Mucosa of rectum (tissue), 2 donors: ENCODE measurements at regions not wholly inside any gene's neighbourhood (a gene's known extent, or its start where the extent isn't known, plus 50 kb on each side); places are given as distances from the start of the nearest gene placed in this dataset.

Experiments used
- H3K27ac ChIP-seq, 2 donors: one replicate each; pipeline ENCODE4 v1.7.0; 2013; ENCODE audit warnings: inconsistent platforms in 2 of 2, low read depth in 2 of 2, low read length in 2 of 2
- H3K27me3 ChIP-seq, 2 donors: one replicate each; pipeline ENCODE4 v1.7.0; 2013; ENCODE audit warnings: low read length in 2 of 2; ENCODE audit not compliant: control insufficient read depth in 2 of 2, insufficient read depth in 2 of 2
- H3K36me3 ChIP-seq, 2 donors: one replicate each; pipeline ENCODE4 v1.7.0; 2013; ENCODE audit warnings: low read length in 2 of 2; ENCODE audit not compliant: control insufficient read depth in 2 of 2, insufficient read depth in 2 of 2
- H3K4me1 ChIP-seq, 2 donors: one replicate each; pipeline ENCODE4 v1.7.0; 2013; ENCODE audit warnings: low read length in 2 of 2, mild to moderate bottlenecking in 1 of 2; ENCODE audit not compliant: control insufficient read depth in 2 of 2, insufficient read depth in 2 of 2
- H3K4me3 ChIP-seq, 2 donors: one replicate each; pipeline ENCODE4 v1.7.0; 2013; ENCODE audit warnings: low read length in 2 of 2
- H3K9ac ChIP-seq, 2 donors: one replicate each; pipeline ENCODE4 v1.7.0; 2013; ENCODE audit warnings: low read length in 2 of 2, low read depth in 1 of 2, mild to moderate bottlenecking in 1 of 2
- H3K9me3 ChIP-seq, 2 donors: one replicate each; pipeline ENCODE4 v1.7.0; 2013; ENCODE audit warnings: low read length in 2 of 2; ENCODE audit not compliant: control insufficient read depth in 2 of 2
- donor health status: healthy.
- donor health status: Normal muscosa, but diverticular disease.

DNA sequence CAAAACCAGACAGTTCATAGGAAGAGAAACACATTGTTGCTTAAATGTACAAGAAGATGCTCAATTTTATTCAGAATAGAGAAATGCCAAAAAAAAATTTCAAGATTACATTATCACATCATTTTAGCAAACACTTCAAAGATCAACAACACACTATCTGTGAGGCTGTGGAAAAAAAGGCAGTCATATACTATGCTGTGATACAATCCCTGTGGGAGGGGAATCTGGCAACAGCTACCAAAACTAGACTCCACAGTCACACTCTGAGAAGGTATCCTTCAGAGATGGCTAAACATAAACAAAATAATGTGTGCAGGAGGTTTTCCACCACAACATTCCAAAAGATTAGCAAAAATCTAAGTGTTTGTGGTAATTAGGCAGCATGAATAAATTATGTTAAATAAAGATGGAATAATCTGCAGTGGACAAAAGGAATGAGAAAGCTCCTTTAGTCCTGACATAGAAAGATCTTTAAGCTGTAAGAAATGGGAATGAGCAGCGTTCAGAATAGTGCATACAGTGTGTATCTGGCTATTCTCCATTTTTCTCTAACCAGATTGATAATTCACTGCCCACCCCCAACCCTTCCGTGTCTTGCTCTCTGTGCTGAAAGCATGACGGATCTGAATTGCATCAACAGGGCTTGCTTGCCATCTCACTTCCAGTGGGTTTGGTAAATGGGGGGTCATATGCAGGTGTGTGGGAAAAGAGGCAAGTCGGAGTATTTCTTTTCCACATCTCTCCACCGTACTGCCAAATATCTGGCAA, 329.6 kb downstream of the MBD2 start:
- Histone ChIP-seq H3K9me3 (no peaks in the 10 kb centered on the region), H3K27me3 (no peaks in the 10 kb centered on the region), H3K36me3 (no peaks in the 10 kb centered on the region), H3K27ac (no peak overlapping the region), H3K4me3 (no peak overlapping the region), H3K4me1 (no peaks in the 10 kb centered on the region), H3K9ac (no peak overlapping the region)

DNA sequence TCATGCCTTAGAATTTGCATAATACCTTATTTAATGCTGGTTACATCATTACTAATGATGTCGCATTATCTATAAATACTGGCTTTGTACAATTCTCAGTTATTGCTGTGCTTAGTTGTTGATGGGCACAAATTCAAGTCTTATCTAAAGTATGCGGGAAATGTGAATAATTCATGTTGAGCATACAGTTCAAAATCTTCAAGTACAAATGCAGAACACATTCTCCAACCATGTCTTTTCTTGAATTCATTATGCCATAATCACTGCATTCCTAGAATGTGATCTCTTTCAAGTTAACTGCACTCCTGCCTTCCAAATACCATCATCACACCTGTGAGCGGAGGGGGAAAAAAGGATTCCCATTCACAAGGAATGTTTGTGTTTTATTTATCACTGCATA, 337.0 kb downstream of the MBD2 start:
- H3K27me3 ChIP-seq: no peaks in the 10 kb centered on the region
- H3K4me1 ChIP-seq: no peaks in the 10 kb centered on the region
- H3K9me3 ChIP-seq: no peaks in the 10 kb centered on the region
- H3K9ac ChIP-seq: no peak overlapping the region
- H3K36me3 ChIP-seq: no peaks in the 10 kb centered on the region
- no peak overlapping the region for H3K27ac ChIP-seq
- no peak overlapping the region for H3K4me3 ChIP-seq

DNA sequence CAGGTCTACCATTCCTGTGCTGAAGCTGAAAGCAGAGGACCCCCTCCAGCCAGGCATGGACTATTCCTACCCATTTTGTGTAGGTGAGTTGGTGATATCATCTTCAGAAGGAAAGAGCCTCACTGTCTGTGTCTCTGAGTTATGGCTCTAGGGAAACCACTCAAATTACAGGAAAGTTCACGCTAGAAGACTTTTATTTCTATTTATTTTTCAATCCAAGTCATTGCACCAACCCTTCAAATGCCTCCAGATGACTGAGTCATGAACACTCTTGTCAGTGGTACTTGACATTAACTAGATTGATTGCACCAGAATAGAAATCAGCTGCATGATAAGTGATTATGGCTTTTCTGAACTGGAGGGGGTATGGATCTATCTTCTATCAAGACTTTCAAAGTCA, 338.4 kb downstream of the MBD2 start:
- Histone ChIP-seq H3K36me3 (no peaks in the 10 kb centered on the region), H3K4me3 (no peak overlapping the region), H3K4me1 (no peaks in the 10 kb centered on the region), H3K9ac (no peak overlapping the region), H3K27me3 (no peaks in the 10 kb centered on the region), H3K27ac (no peak overlapping the region), H3K9me3 (no peaks in the 10 kb centered on the region)

DNA sequence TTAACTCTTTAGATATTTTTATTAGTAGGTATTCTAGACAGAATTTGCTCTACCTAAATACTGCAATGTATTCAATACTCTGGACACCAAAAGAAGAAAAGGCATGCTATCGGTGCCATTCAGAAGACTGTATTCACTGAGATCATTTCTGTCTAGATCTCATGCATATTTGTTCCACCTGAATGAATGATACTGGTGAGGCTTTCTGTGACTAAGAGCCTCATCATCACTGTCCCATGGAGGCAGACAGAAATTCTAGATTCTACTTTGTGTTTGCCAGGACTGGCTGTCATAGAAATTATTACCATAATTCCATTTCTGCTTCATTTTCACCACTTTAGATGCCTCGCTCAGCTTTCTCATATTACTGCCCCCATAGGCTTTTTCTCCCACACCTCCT, 340.7 kb downstream of the MBD2 start:
- H3K4me1 ChIP-seq: no peaks in the 10 kb centered on the region
- no peaks in the 10 kb centered on the region for H3K36me3 ChIP-seq
- no peak overlapping the region for H3K27ac ChIP-seq
- H3K4me3 ChIP-seq: no peak overlapping the region
- H3K27me3 ChIP-seq: no peaks in the 10 kb centered on the region
- no peak overlapping the region for H3K9ac ChIP-seq
- H3K9me3 ChIP-seq: no peaks in the 10 kb centered on the region

DNA sequence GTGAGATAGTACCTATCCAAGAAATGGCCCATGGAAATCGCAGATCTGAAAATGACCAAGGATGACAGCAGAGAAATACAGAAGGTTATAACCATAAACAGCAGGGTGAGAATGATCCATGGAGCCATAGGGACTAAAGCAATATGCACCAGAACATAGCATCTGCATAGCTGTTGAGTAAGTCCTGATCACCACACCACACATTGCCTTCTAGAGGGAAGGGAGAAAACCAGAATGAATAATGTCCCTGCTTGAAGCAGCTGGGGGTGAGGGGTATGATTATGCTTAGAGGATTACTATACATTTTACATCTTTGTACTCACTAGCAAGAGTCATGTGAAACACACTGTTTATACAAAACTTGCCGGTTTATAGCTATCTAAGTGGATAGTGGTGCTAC, 350.4 kb downstream of the MBD2 start:
- no peaks in the 10 kb centered on the region for H3K36me3 ChIP-seq
- H3K4me3 ChIP-seq: no peak overlapping the region
- no peaks in the 10 kb centered on the region for H3K27me3 ChIP-seq
- no peaks in the 10 kb centered on the region for H3K4me1 ChIP-seq
- no peak overlapping the region for H3K9ac ChIP-seq
- H3K27ac ChIP-seq: no peak overlapping the region
- H3K9me3 ChIP-seq: no peaks in the 10 kb centered on the region

DNA sequence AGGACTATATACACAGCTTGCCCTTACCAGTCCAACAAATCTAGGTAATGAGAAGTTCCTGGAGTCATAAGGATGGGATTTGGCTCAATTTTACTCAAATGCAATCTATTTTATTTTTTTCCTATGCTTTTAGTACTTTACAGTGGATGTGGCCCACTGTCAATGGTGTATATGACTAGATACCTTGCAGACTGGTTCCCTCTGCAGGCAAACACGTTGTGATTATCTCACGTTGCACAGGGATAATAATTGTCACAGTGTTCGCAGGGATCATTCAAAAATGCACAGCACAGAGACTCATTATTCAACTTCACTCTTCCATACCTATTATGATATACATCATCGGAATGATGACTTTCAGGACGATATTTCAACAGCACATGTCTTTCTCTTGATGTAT, 359.7 kb downstream of the MBD2 start:
- no peaks in the 10 kb centered on the region for H3K4me1 ChIP-seq
- H3K27me3 ChIP-seq: no peaks in the 10 kb centered on the region
- no peak overlapping the region for H3K4me3 ChIP-seq
- H3K27ac ChIP-seq: no peak overlapping the region
- H3K36me3 ChIP-seq: no peaks in the 10 kb centered on the region
- no peaks in the 10 kb centered on the region for H3K9me3 ChIP-seq
- H3K9ac ChIP-seq: no peak overlapping the region

DNA sequence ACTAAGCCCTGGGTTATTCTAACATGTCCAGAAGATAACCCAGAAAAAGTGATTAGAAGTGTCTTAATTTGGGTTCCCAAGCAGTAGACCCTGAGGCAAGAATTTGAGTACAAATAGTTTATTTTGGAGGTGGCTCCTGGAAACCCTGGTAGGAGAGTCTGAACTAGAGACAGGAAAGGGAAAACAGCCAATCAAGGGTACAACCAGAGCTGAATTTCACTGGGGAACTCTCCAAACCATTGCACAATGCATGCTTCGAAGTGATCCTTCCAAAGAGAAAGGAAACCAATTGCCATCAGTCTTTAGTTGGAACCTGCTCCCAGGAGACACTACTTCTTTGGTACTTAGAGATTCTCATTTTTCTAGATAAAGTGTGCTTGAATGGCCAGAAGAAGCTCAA, 361.5 kb downstream of the MBD2 start:
- H3K27me3 ChIP-seq: no peaks in the 10 kb centered on the region
- H3K4me1 ChIP-seq: no peaks in the 10 kb centered on the region
- H3K9ac ChIP-seq: no peak overlapping the region
- H3K36me3 ChIP-seq: no peaks in the 10 kb centered on the region
- H3K4me3 ChIP-seq: no peak overlapping the region
- H3K27ac ChIP-seq: no peak overlapping the region
- H3K9me3 ChIP-seq: no peaks in the 10 kb centered on the region

DNA sequence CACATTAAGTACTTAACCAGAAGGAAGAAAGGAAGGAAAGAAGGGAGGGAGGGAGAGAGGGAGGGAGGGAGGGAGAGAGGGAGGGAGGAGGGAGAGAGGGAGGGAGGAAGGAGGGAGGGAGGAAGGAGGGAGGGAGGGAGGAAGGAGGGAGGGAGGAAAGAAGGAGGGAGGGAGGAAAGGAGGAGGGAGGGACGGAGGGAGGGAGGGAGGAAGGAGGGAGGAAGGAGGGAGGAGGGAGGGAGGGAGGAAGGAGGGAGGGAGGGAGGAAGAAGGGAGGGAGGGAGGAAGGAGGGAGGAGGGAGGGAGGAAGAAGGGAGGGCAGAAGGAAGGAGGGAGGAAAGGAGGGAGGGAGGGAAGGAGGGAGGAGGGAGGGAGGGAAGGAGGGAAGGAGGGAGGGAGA, 363.3 kb downstream of the MBD2 start:
- Histone ChIP-seq H3K27me3 (no peaks in the 10 kb centered on the region), H3K9ac (no peak overlapping the region), H3K9me3 (no peaks in the 10 kb centered on the region), H3K4me1 (no peaks in the 10 kb centered on the region), H3K36me3 (no peaks in the 10 kb centered on the region), H3K27ac (no peak overlapping the region), H3K4me3 (no peak overlapping the region)

DNA sequence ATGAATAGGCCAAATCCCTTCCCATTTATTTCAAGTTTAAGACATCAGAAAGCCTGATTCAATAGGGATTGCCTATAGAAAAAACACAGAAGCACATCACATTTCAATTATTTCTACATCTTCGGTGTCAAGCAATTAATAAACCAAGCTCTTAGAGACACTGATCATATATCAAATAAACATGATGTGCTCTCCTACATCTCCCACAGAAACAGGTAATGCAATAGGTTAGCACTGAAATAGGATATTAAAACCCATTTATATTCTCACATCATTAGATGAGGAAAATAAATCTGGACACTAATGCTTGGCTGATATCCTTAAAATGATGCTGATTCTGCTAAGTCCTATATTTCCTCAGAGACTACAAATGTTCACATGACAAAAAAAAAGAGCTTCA, 364.7 kb downstream of the MBD2 start:
- no peak overlapping the region for H3K9ac ChIP-seq

DNA sequence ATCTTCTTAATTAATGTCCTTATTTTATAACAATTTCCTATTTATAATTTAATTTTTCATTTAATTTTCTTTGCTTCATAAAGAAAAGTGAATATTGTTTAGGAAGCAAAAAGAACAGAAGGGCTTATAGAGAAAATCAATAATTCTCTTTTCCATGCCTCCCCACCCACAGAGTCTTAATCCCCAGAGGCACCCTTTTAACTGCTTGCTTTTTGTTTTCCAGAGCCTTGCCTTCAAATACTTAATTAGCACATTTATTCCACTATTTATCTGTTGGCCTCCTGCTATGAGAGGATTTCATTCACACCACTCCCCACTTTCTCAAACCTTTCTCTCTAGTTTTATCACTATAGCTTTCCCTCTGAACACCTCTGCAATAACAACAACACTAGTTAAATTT, 373.6 kb downstream of the MBD2 start:
- Histone ChIP-seq H3K27ac (no peak overlapping the region), H3K36me3 (no peaks in the 10 kb centered on the region), H3K9ac (no peak overlapping the region), H3K9me3 (no peaks in the 10 kb centered on the region), H3K4me1 (no peaks in the 10 kb centered on the region), H3K27me3 (no peaks in the 10 kb centered on the region), H3K4me3 (no peak overlapping the region)

More for the DNA sequence above, 364.7 kb downstream of the MBD2 start:
- Histone ChIP-seq H3K27ac (no peak overlapping the region), H3K9me3 (no peaks in the 10 kb centered on the region), H3K4me1 (no peaks in the 10 kb centered on the region), H3K4me3 (no peak overlapping the region), H3K36me3 (no peaks in the 10 kb centered on the region), H3K27me3 (no peaks in the 10 kb centered on the region)

DNA sequence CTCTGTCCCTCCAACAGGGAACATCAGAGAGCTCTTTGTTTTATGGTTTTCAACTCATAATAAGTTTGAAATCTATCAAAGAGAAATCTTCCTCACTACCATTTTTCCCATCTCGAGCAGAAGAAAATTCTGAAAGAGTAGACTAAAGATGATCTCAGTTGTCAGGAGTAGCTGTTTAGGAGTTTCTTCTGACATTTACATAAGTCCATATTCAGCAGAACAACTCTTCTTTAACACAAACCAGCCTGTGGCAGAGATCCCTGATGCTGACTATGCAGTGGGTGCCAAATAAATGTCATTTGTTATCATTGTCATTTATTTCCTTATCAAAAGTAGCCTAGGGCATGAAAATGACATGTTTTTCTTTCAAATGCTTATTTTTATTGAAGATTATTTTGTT, 380.7 kb downstream of the MBD2 start:
- Histone ChIP-seq H3K9me3 (no peaks in the 10 kb centered on the region), H3K27ac (no peak overlapping the region), H3K36me3 (no peaks in the 10 kb centered on the region), H3K4me3 (no peak overlapping the region), H3K4me1 (peaks cover 0 to under 1% of the 10 kb centered on the region in 2 donors), H3K9ac (no peak overlapping the region), H3K27me3 (no peaks in the 10 kb centered on the region)
